Esophagus squamous epithelium (tissue), 5 donors: ENCODE measurements at regions not wholly inside any gene's neighbourhood (a gene's known extent, or its start where the extent isn't known, plus 50 kb on each side); places are given as distances from the start of the nearest gene placed in this dataset.
A peak's percentile ranks its signal among the peaks of the same experiment; 100 is the strongest.

Source experiments
- DNase-seq: peaks from one replicate; lab custom pipeline; 2025; lab: John Stamatoyannopoulos, UW
- H3K27ac ChIP-seq, 4 donors: fragments of 200-600 bp; sonication (generic); one replicate each; pipeline ENCODE4 v1.5.1; 2016 to 2019; ENCODE audit warnings: mild to moderate bottlenecking in 1 of 4
- H3K27me3 ChIP-seq, 4 donors: fragments of 200-600 bp; sonication (generic); 1 replicate in 3 of 4; 2 replicates in 1 of 4; pipeline versions ENCODE4 v1.5.1 to v1.6.0; 2017 to 2021; ENCODE audit warnings: antibody characterized with exemption in 1 of 4
- H3K36me3 ChIP-seq, 3 donors: fragments of 200-600 bp; sonication (generic); one replicate each; pipeline ENCODE4 v1.5.1; 2016 to 2019
- H3K4me1 ChIP-seq, 3 donors: fragments of 200-600 bp; sonication (generic); one replicate each; pipeline ENCODE4 v1.5.1; 2017 to 2019
- H3K4me3 ChIP-seq, 4 donors: fragments of 200-600 bp; sonication (generic); 1 replicate in 3 of 4; 2 replicates in 1 of 4; pipeline ENCODE4 v1.5.1; 2016 to 2019; ENCODE audit warnings: mild to moderate bottlenecking in 2 of 4, moderate library complexity in 1 of 4
- H3K9me3 ChIP-seq, 3 donors: fragments of 200-600 bp; sonication (generic); one replicate each; pipeline ENCODE4 v1.5.1; 2016 to 2019
- CTCF ChIP-seq, 6 experiments: fragments of 450-650 bp in 4 of 6; fragments of 200-600 bp in 2 of 6; sonication (generic) in 2 of 6; IDR thresholded peaks; one replicate each; pipeline ENCODE4 v1.5.1; 2016 to 2019; ENCODE audit warnings: antibody characterized with exemption in 6 of 6, mild to moderate bottlenecking in 4 of 6, moderate library complexity in 4 of 6
- POLR2A ChIP-seq, 4 donors: fragments of 450-650 bp; IDR thresholded peaks; one replicate each; pipeline ENCODE4 v1.6.1; 2017; ENCODE audit warnings: antibody characterized with exemption in 4 of 4, mild to moderate bottlenecking in 4 of 4, moderate library complexity in 3 of 4
- WGBS, 2 donors: methylation state at CpG; one replicate each; pipeline ENCODE4 v1.1.5; 2018; 5-methylcytosine and 5-hydroxymethylcytosine counted together
- intact Hi-C: fragments of 100-400 bp; cut with DNase I; formaldehyde crosslinking; loops from one replicate; pipeline ENCODE4 v1.15.0; 2022
- donor health status: DM: yes; HTN: yes; CAD: no.

GRCh38 chr4:53783208-53783859 is 192.0 kb upstream of the LNX1 start:
- TF ChIP-seq POLR2A (IDR thresholded peaks at IDR 0.05) = no peak
- TF ChIP-seq CTCF (IDR thresholded peaks at IDR 0.05) = no peak
- peaks cover 0 to 12% (median 0%) of the 10 kb centered on the region in 4 donors for H3K27me3 ChIP-seq
- 0 to 65% methylated on average over 1 of the region's 1 CpG for WGBS, 2 donors
- intact Hi-C loops = no loop called here
- no peak overlapping the region for H3K4me3 ChIP-seq
- H3K36me3 ChIP-seq = no peaks in the 10 kb centered on the region
- H3K4me1 ChIP-seq = peaks cover 0 to 7% (median 0%) of the 10 kb centered on the region in 3 donors
- H3K27ac ChIP-seq = no peak overlapping the region
- H3K9me3 ChIP-seq = no peaks in the 10 kb centered on the region
- no peak for DNase-seq

GRCh38 chr4:53782458-53782845 is 191.2 kb upstream of the LNX1 start:
- DNase-seq = no peak
- Histone ChIP-seq H3K4me1 (peaks cover 0 to 7% (median 0%) of the 10 kb centered on the region in 3 donors), H3K4me3 (no peak overlapping the region), H3K27ac (peak overlapping the region in 1 of 4 donors; percentile 31), H3K9me3 (no peaks in the 10 kb centered on the region), H3K36me3 (no peaks in the 10 kb centered on the region), H3K27me3 (peaks cover 0 to 12% (median 0%) of the 10 kb centered on the region in 4 donors)
- TF ChIP-seq POLR2A (IDR thresholded peaks at IDR 0.05) = no peak
- no peak for TF ChIP-seq CTCF (IDR thresholded peaks at IDR 0.05)
- intact Hi-C loops = no loop called here
- WGBS, 2 donors = 16 to 40% methylated on average over 2 of the region's 2 CpGs

- no peak for DNase-seq
These were observed 190.6 kb upstream of the LNX1 start for GRCh38 chr4:53781629-53782457.

GRCh38 chr4:53780736-53781400 is 189.6 kb upstream of the LNX1 start:
- H3K9me3 ChIP-seq = no peaks in the 10 kb centered on the region
- TF ChIP-seq CTCF (IDR thresholded peaks at IDR 0.05) (no peak), POLR2A (IDR thresholded peaks at IDR 0.05) (no peak)
- peak overlapping the region in 1 of 4 donors; percentile 56 for H3K27ac ChIP-seq
- DNase-seq = no peak
- peaks cover 0 to 12% (median 0%) of the 10 kb centered on the region in 4 donors for H3K27me3 ChIP-seq
- H3K36me3 ChIP-seq = no peaks in the 10 kb centered on the region
- peaks cover 0 to 3% (median 0%) of the 10 kb centered on the region in 3 donors for H3K4me1 ChIP-seq
- H3K4me3 ChIP-seq = no peak overlapping the region
- 91 to 92% methylated on average over 4 of the region's 4 CpGs for WGBS, 2 donors
- intact Hi-C loops = no loop called here

More at GRCh38 chr4:53781629-53782457, 190.6 kb upstream of the LNX1 start:
- intact Hi-C loops = no loop called here
- peak overlapping the region in 1 of 4 donors; percentile 56 for H3K27ac ChIP-seq
- peaks cover 0 to 12% (median 0%) of the 10 kb centered on the region in 4 donors for H3K27me3 ChIP-seq
- no peaks in the 10 kb centered on the region for H3K9me3 ChIP-seq
- no peaks in the 10 kb centered on the region for H3K36me3 ChIP-seq
- no peak overlapping the region for H3K4me3 ChIP-seq
- TF ChIP-seq CTCF (IDR thresholded peaks at IDR 0.05) = no peak
- no peak for TF ChIP-seq POLR2A (IDR thresholded peaks at IDR 0.05)
- H3K4me1 ChIP-seq = peaks cover 0 to 3% (median 0%) of the 10 kb centered on the region in 3 donors
- WGBS, 2 donors = 38 to 46% methylated on average over 10 of the region's 10 CpGs
